RPMI8226 (cell line): ENCODE measurements at regions not wholly inside any gene's neighbourhood (a gene's known extent, or its start where the extent isn't known, plus 50 kb on each side); places are given as distances from the start of the nearest gene placed in this dataset.
"Not testable (repeated sequence)": the region's sequence is repeated elsewhere in the genome, so short reads cannot be mapped to it uniquely, and the experiment has no call there.

ENCODE experiments used
- DNase-seq: peaks from one replicate; pipeline ENCODE4 v3.0.0-alpha.2; 2015

DNA sequence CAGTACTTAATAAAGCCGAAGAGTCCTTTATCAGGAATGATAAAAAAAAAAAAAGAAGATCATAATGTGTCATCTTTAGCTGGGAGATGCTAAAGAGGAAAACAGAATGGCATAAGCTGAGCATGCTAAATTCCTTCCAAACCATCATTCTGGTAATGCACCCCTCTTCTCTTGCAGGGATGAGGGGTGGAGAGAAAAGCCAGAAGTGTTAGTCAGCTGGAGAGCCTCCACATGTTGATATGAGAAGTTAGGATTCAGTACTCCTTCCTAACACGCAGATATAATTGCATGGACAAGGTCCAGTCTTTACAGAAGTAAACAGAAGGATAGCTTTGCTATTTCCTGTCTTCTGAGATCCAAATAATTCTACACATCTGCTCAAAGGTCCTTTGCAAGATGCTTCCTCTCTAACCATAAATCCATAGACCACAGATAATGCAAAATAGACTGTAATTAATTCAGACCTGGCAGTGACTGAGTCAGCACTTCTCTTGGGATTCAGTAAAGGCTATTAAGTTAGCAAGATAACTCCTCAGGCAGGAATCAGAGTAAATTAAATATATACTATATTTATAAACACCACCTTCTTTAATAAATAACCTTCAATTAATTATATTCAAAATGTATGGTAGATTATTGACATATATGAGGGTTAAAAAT, 930.0 kb upstream of the KLHL29 start:
- no peak for DNase-seq

DNA sequence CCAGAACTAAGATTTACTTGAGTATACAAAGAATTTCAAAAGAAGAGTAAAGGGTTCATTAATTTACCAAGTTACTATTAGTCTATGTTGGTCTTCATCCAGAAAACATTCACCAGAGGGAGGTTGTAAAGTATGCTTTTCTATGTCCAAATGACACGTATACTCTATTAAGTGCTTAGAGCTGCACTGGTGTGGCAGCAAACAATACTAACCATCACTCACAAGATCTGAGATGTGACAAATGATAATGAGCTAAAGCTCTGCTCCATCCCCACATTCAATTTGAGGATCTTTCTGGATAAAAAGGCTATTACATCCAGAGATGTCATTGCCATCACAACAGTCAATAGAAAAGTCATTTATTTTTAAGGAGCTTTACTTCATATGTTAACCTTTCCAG, 926.5 kb upstream of the KLHL29 start:
- DNase-seq = no peak

DNA sequence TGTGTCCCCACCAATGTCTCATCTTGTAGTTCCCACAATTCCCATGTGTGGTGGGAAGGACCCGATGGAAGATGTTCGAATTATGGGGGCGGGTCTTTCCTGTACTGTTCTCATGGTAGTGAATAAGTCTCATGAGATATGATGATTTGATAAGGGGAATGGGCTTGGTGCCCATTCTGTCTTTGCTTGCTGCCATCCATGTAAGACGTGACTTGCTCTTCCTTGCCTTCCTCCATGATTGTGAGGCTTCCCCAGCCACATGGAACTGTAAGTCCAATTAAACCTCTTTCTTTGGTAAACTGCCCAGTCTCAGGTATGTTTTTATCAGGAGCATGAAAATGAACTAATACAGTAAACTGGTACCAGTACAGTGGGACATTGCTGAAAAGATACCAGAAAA, 909.9 kb upstream of the KLHL29 start:
- DNase-seq = not testable (repeated sequence)

DNA sequence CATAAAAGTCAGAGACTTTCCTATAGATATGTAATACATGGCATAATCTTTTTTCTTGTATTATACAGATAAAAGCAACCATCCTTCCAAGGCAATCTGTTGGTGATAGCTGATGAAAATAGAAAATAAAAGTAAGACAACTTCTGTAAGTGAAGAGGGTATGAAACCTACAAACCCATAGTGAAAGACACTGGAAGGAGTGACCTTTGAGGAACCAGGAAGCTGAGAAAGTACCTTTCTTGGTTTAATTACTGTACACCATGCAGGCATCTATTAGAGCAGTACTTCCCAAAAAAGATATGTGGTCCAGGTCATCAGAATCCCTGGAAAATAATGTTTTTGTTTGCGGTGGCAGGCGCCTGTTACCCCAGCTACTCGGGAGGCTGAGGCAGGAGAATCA, 906.6 kb upstream of the KLHL29 start:
- DNase-seq = no peak

DNA sequence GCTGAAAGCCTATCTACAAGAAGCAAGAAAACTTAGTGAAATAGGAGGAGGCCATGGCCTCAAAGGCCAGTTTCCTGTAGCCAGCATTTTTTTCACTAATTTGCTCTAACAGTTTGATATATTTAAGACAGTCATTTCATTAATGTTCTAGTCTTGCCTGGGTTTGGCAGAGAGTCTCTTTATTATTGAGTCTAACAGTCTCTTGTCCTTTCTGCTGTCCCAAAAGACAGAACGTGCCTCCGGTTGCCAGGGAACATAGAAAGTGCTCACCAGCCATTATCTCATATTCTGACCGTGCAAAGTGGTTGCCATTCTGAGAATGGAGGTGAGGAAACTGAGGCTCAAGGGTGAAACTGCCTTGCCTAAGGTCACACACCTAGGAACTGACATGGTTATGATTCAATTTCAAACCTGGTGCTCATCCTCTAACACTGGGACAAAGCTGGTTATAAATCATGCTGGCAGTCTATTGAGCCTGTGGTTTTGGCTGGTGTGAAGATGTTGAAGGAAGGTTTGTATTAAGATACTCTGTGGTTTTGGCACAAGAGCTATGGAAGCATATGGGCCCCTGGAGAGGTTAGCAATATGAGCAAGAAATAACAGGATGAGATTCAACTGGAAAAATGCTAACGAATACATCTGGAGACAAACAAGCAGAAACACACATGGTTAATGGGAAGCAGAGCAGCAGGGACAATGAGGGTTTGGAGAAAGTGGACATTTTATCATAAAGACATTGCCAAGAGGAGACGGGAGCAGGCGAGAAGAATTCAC, 903.3 kb upstream of the KLHL29 start:
- DNase-seq = no peak

DNA sequence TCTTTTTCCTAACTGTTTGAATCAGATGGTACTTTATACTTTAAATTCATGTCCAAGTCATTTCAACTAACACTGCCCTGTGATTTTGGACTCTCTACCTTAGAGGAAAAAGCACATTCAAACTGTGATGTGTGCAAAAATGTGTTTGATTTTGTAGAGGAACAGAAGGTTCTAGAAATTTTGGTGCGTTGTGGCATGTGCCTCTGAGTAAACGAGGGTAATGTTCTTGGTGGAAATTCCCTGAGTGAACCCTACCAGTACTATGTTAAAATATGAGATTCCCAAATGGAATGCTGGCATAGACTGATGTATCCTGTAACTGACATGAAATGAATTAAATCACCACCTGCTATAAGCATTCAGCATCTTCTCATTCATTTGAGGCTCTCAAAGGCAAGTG, 901.9 kb upstream of the KLHL29 start:
- no peak for DNase-seq

DNA sequence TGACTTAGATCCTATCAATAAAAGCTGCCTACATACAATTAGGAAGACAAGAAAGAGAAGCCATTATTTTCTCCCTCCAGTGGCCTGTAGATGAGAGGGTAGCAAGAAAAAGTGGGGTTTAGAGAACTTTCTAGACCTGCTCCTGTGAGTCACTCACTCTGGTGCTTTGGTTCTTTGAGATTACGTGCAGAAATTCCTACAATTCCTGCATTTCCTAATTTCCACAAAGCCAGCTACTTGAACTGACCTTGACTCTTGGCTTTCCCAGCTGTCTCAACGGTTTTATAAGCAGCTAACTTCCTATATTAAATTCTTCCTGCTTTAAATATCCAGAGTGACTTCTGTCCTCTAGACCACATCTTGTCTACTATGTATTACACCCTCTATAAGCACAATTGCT, 899.5 kb upstream of the KLHL29 start:
- DNase-seq = no peak

DNA sequence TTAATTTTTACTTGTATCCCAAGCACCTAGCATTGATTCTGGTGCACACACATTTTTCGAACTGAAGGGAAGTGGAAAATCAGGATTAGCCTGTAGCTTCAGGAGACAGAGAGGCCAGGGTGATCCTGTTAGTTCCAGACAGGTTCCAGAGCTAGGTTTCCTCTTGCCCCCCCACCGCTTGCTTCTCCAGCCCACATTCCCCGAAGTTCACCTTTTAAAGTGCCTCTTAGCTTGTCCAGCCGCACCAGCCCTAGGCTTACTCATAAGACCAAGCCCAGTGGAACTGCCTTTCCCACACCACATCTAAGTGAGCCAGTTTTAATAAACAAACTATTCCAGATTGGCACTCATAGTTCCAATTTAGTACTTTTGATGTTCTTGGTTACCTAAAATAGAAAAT, 898.6 kb upstream of the KLHL29 start:
- DNase-seq = no peak

DNA sequence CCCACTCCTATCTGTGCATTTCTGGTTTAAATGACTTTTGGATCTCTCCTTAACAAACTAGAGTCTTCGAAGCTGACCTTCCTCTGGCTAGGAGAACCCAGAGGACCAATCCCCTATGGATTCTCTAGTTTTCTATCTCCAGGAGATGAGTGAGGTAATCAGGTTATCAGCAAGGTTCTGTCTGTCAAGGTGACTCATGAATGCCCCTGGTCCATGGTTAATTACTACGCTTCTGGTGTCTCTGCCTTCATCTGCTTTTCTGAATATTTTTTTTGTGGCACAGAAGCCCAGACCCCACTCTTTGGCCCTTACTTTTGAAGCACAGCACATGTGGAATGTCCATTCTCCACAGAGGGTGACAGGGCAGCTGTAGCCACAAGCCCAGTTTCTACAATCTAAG, 897.9 kb upstream of the KLHL29 start:
- DNase-seq = no peak

DNA sequence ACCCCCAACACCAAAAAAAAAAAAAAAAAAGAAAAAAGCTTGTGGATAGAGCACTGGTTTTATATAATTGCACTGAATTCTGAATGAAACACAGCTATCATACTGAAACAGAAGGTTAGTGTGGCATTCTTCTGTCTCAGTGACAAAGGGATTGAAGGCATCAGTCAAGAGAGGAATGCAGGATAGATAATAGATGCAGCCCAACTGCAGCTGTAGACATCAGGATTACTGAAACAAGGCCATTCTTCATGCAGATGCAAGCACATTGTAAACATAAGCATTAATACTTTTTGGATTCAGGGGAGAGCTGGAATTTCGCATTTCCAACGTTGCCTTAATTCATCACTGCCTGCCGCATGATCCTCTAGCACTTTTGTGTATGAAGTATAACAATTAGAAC, 897.4 kb upstream of the KLHL29 start:
- DNase-seq = no peak

DNA sequence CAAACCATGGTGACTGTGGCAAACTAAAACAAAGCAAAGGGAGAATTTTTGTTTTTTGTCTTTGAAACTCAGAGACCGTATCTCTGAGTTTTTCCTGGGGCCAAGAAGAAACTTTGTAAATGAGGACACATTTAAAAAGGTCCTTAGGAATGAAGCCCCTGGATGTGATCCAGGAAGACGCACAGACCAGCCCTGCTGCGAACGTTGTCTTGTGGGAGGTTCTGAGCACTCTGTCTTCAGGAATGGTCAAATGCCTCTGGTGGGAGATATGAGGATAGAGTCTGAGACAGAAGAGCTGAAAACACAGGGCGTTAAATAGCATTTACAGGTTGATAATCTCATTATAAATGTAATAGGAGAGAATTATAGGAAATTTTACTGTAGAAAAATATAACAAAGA, 893.5 kb upstream of the KLHL29 start:
- no peak for DNase-seq

DNA sequence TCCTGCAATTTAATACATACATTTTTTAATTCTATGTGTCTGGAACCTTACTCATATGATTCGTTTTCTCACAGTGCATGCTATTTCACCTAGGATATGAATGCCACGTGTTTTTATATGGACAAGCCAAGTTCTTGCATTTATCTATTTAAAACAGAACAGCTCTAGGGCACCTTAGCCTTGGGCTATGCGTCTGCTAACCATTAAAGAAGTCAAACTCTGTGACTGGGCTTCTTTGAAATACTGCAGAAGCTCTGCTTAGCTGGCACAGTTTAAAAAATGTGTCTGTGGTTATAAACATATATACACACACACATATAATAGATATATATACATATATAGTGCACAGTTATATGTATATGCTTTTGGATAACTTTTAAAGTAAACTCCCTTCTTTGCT, 890.8 kb upstream of the KLHL29 start:
- no peak for DNase-seq

DNA sequence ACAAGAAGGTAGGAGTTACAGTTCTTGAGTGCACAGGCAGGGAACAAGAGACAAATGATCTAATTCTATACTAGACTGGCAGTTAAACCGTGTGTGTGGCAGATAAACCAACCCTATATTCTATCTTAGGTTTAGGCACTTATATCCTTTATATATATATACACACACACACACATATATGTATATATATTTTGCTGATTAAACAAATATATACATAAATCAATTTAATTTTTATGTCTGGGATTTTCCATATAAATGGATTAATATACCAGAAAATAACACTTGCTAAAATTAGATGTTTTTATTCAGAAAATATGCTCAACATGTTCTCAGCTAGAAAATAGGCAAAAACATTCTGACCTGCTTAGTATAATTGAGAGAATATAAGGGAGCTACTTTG, 887.9 kb upstream of the KLHL29 start:
- no peak for DNase-seq

DNA sequence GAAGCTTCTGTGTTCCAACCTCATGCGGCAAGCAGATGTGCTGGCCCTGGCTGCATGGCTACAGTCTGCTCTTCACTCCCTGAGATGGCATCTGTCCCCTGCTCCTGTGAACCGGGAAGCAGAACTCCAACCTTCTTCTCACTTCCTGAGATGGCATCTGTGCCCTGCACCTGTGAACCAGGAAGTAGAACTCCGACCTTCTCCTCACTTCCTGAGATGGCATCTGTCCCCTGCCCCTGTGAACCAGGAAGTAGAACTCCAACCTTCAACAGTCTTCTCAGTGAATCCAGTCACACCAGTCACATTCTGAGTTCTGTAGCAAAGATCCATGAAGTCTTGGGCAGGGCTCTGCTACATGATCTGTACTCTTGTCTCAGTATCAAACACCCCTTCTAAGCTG, 887.2 kb upstream of the KLHL29 start:
- DNase-seq = peak; percentile 4

DNA sequence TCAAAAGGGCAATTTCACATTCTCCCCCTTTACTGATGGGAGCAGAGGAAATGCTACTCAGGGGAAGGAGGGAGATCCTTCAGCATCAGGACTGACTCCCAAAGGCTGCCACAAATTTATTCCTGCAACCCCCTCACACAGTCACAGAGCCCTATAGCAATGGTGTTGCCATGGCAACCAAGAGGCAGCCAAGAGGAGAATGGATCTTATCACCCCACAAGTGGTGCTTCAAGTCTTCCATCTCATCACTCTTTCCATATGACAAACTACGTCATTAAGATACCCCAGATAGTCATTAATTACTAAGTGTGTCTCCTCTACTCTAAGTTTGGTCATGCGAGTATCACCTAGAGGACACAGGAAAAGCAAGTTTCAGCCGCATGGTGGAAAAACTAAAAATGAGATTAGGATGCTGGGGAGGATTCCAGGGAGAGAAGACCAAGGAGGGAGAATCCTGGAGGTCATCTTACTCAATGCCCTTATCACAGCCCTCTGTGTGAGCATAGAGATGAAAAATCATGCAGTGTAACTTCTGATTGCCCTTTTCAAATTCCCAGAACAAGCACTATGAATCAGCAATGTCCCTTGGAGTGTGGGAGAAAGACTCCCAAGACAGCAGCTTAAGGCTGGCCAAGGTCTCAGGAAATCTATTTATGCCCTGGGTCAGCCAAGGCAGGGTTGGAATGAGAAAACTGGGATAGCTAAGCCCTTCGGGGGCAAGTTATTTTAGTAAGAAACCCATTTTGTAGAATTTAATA, 885.7 kb upstream of the KLHL29 start:
- DNase-seq = no peak

DNA sequence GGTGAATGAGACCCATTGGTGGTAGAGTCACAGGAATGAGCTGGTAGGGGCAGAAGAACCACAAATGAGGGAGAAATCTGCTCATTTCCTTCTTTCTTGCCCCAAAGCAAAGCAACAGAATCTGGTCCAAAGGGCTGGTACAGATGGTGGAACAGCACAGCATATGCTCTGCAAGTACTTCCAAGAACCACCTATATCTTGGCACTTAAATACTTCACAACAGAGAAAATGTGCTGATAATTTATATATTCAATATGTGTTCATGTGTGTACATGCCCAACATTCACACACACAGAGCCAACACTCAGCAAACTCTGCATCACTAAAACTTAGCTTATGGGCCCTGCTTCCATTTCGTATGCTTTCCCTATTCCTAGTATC, 884.4 kb upstream of the KLHL29 start:
- DNase-seq = no peak

DNA sequence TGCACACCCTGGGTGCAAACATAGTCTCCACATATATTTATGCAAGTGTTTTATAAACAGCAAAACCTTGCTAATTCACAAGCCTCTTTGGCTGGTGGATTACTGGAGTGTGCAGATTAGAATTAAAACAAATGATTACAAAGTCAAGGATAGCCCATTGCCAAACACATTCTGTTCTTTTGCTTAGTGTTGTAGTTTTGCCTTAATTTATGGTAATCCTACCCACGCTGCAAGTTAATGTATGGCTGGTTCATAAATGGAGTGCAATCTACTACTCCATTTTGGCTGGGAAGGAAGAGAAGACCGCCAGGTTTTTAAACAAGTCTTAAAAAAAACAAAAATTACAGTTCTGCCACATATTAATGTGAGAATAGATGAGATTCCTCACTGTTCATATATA, 883.1 kb upstream of the KLHL29 start:
- no peak for DNase-seq

DNA sequence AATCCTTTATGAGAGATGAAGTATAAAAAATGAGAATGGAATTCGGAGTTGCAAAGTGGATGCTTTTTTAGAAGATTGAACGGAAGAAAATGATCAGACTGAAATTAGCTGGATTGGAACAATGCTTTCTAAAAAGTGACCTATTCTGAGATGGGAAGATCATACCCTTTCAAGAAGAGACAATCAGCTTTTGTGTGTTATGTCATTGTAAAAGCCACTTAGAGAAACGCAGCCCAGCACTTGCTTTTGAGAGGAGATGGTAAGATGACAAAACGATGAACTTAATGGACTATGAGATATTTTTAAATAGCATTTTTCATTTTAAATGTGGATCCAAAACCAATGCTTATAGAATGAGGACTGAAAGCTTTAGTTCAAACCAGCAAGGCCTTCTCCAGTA, 871.4 kb upstream of the KLHL29 start:
- DNase-seq = no peak

DNA sequence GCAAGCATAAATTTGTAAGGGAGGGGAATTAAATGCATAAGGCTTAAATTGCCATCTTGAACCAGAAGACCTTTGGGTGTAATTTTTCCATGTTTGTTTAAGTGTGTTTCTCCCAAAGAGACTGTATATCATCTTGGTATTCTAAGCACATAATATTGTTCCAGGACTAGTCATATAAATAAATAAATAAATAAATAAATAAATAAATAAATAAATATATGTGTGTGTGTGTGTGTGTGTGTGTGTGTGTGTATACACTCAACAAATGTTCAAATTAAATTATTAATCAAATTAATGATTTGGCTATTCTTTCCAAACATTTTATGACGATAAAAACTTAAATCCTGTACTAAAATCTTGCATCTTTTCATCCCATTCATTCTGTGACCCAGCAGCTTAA, 867.8 kb upstream of the KLHL29 start:
- DNase-seq = no peak

DNA sequence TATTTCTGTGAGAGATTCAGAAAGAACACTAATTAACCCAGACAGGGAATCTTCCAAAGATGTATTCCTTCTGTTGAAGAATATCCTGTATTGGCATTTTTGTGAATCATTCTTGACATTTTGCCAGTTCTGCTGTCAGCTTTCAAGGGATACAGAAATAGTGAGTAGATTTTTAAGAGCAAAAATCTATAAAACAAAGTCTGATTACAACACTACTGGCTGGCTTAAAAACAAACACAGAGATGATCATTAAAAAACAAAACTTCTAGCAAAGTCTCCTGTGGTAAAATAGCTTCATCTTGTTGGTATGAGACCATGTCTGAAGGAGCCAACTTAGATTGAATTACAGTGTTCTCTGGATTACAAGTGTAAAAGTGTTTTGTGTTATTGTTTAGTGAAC, 866.3 kb upstream of the KLHL29 start:
- no peak for DNase-seq

DNA sequence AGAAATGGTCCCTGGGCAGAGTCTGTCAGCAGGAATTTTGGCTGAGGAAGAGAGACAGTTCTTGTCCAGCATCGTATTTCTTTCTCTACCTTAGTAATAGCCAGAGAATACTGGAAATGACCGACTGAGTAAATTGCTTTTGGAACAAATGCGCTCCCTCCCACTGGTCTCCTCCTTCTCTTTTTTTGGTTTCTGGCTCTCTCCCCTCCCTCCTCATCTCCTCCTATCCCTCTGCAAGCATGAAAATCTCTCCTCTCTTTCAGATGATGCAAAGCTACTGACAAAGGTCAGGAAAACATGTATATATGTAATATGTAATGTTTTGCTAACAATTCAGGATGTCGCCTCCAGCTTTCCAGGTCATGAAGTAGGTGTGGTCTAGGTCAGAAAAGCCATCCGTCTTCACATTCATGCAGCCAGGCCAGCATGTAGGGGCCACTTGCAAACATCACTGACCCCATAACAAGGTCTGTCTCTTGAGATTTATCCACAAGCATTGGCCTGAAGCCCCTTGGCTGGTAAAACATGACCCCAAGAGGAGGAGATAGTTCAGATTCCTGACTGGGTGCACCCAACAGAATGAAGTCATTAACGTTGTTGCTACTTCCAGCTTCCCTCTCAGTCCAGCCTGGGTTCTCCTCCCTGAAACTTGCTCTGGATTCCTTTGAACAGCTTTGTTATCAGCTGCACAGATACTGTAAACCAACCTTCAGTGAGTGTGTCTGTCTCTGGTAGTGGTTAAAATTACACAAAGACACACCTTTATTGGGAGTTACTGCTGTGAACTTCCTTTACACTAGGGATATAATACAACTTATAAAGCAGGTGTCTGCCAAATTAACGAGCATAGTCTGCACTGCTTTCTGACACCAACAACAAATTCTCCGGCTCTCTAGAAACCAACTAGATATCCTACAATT, 864.4 kb upstream of the KLHL29 start:
- no peak for DNase-seq

DNA sequence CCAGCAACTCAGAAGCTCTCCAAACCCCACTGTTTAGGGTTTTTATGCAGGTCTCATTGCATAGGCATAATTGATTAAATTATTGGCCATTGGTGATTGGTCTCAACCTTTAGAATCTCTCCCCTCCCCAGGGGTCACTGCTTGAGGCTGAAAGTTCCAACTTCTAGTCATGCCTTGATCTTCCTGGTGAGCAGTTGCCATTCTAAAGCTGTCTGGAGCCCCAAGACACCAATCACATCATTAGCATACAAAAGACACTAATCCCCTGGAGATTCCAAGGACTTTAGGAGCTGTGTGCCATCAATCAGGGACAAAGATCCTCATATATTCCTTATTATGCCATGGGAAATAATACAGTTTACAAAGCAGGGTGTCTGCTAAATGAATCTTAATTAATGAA, 863.4 kb upstream of the KLHL29 start:
- DNase-seq = no peak

DNA sequence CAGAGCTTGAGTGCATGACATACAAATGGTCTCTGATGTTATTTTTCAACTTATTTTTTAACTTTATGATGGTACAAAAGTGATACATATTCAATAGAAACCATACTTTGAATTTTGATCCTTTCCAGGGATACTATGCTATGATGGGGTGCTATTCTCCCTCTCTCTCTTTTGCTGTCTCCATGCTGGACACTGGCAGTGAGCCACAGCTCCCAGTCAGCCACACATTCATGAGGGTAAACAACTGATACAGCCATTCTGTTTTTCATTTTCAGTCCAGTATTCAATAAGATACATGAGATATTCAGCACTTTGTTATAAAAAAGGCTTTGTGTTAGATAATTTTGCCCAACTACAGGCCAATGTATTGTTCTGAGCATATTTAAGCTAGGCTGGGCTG, 859.3 kb upstream of the KLHL29 start:
- DNase-seq = no peak
